ENCODE measurements at regions not wholly inside any gene's neighbourhood (a gene's known extent, or its start where the extent isn't known, plus 50 kb on each side); places are given as distances from the start of the nearest gene placed in this dataset.

GRCh38 chr10:25697412-25697811, 236.6 kb upstream of the MYO3A start:
- ATAC-seq = no peak
- H4K20me1 ChIP-seq (ENCODE audit: low read length) = no peaks in the 10 kb centered on the region
- BruUV-seq (replicated peaks) = no TSS peak
- no peak overlapping the region for H3K27ac ChIP-seq (ENCODE audit: low read length)
- H3K4me2 ChIP-seq (ENCODE audit: low read length) = no peak overlapping the region
- H3K4me1 ChIP-seq (ENCODE audit: insufficient read depth, low read length) = no peaks in the 10 kb centered on the region
- no peaks in the 10 kb centered on the region for H3K9me3 ChIP-seq (ENCODE audit: low read length)
- no peaks in the 10 kb centered on the region for H3K27me3 ChIP-seq (ENCODE audit: low read length)
- no peaks in the 10 kb centered on the region for H3K36me3 ChIP-seq (ENCODE audit: low read depth, low read length)
- H3K9ac ChIP-seq (ENCODE audit: low read length) = no peak overlapping the region
- TF ChIP-seq EZH2 (IDR thresholded peaks at IDR 0.05; ENCODE audit: low read length, unreplicated experiment) = no peak
- CTCF ChIA-PET = no interaction called here
- intact Hi-C loops (cut with micrococcal nuclease) = no loop called here
- no peaks in the 10 kb centered on the region for H3K79me2 ChIP-seq (ENCODE audit: low read length)
- H3F3A ChIP-seq (ENCODE audit: low read length, unreplicated experiment) = no peaks in the 10 kb centered on the region
- POLR2A ChIA-PET (ENCODE audit: unreplicated experiment) = no interaction called here
- DNase-seq = no peak
- H2AFZ ChIP-seq (ENCODE audit: low read length) = no peak overlapping the region
- no peak overlapping the region for H3K4me3 ChIP-seq (ENCODE audit: low read length)
- H3K9me2 ChIP-seq (replicated peaks; ENCODE audit: low read length) = no peaks in the 10 kb centered on the region

GRCh38 chr10:25698638-25699037, 235.4 kb upstream of the MYO3A start:
- BruUV-seq (replicated peaks) = no TSS peak
- Histone ChIP-seq H3K36me3 (ENCODE audit: low read depth, low read length) (no peaks in the 10 kb centered on the region), H3K9me3 (ENCODE audit: low read length) (no peaks in the 10 kb centered on the region), H4K20me1 (ENCODE audit: low read length) (no peaks in the 10 kb centered on the region), H3K79me2 (ENCODE audit: low read length) (no peaks in the 10 kb centered on the region), H3F3A (ENCODE audit: low read length, unreplicated experiment) (no peaks in the 10 kb centered on the region), H2AFZ (ENCODE audit: low read length) (no peak overlapping the region), H3K4me3 (ENCODE audit: low read length) (no peak overlapping the region), H3K4me1 (ENCODE audit: insufficient read depth, low read length) (no peaks in the 10 kb centered on the region), H3K9me2 (replicated peaks; ENCODE audit: low read length) (no peaks in the 10 kb centered on the region), H3K27me3 (ENCODE audit: low read length) (no peaks in the 10 kb centered on the region), H3K27ac (ENCODE audit: low read length) (no peak overlapping the region), H3K9ac (ENCODE audit: low read length) (no peak overlapping the region), H3K4me2 (ENCODE audit: low read length) (no peak overlapping the region)
- intact Hi-C loops (cut with micrococcal nuclease) = no loop called here
- ATAC-seq = no peak
- TF ChIP-seq EZH2 (IDR thresholded peaks at IDR 0.05; ENCODE audit: low read length, unreplicated experiment) = no peak
- no peak for TF ChIP-seq EZH2phosphoT487 (IDR thresholded peaks at IDR 0.05; ENCODE audit: borderline replicate concordance, low read length)
- TF ChIP-seq CTCF (conservative IDR thresholded peaks at IDR 0.05; ENCODE audit: low read depth, low read length) = no peak
- DNase-seq = no peak
- ChIA-PET POLR2A (ENCODE audit: unreplicated experiment) (no interaction called here), CTCF (no interaction called here)

- H4K20me1 ChIP-seq (ENCODE audit: low read length) = no peaks in the 10 kb centered on the region
- TF ChIP-seq EZH2phosphoT487 (IDR thresholded peaks at IDR 0.05; ENCODE audit: borderline replicate concordance, low read length) = no peak
- TF ChIP-seq EZH2 (IDR thresholded peaks at IDR 0.05; ENCODE audit: low read length, unreplicated experiment) = no peak
- no peak for TF ChIP-seq CTCF (conservative IDR thresholded peaks at IDR 0.05; ENCODE audit: low read depth, low read length)
- intact Hi-C loops (cut with micrococcal nuclease) = loop anchor here (10.0 kb wide), 1 partner anchor 855 kb away; no protein-coding TSS in a partner anchor
- H3K4me1 ChIP-seq (ENCODE audit: insufficient read depth, low read length) = no peaks in the 10 kb centered on the region
- no peaks in the 10 kb centered on the region for H3K9me2 ChIP-seq (replicated peaks; ENCODE audit: low read length)
- no TSS peak for BruUV-seq (replicated peaks)
- no peak overlapping the region for H3K4me3 ChIP-seq (ENCODE audit: low read length)
- H3K9me3 ChIP-seq (ENCODE audit: low read length) = no peaks in the 10 kb centered on the region
- H3K4me2 ChIP-seq (ENCODE audit: low read length) = no peak overlapping the region
- H3K27ac ChIP-seq (ENCODE audit: low read length) = no peak overlapping the region
- no peak for ATAC-seq
- H3K9ac ChIP-seq (ENCODE audit: low read length) = no peak overlapping the region
- no peaks in the 10 kb centered on the region for H3K79me2 ChIP-seq (ENCODE audit: low read length)
- no peaks in the 10 kb centered on the region for H3K36me3 ChIP-seq (ENCODE audit: low read depth, low read length)
- ChIA-PET POLR2A (ENCODE audit: unreplicated experiment) (no interaction called here), CTCF (no interaction called here)
- DNase-seq = no peak
- H3K27me3 ChIP-seq (ENCODE audit: low read length) = no peaks in the 10 kb centered on the region
- no peaks in the 10 kb centered on the region for H3F3A ChIP-seq (ENCODE audit: low read length, unreplicated experiment)
- no peak overlapping the region for H2AFZ ChIP-seq (ENCODE audit: low read length)
These were observed 234.4 kb upstream of the MYO3A start for GRCh38 chr10:25699631-25700030.

All from PC-3 (cell line).